Fibroblast of lung (primary cell): ENCODE measurements at regions not wholly inside any gene's neighbourhood (a gene's known extent, or its start where the extent isn't known, plus 50 kb on each side); places are given as distances from the start of the nearest gene placed in this dataset.

ENCODE experiments used
- DNase-seq, 2 donors: peaks; one replicate each; pipeline versions ENCODE4 v3.0.0 to v3.0.0-alpha.2; 2010; ENCODE audit warnings: low read depth in 2 of 2
- H2AFZ ChIP-seq: 2 replicates; pipeline ENCODE4 v1.5.1; 2012; ENCODE audit warnings: low read length, control low read depth, inconsistent platforms
- H3K27ac ChIP-seq: 2 replicates; pipeline ENCODE4 v1.5.1; 2011; ENCODE audit warnings: low read length, control low read depth; ENCODE audit not compliant: insufficient read depth
- H3K27me3 ChIP-seq: 2 replicates; pipeline ENCODE4 v1.5.1; 2011; ENCODE audit warnings: mild to moderate bottlenecking, low read length; ENCODE audit not compliant: control insufficient read depth, insufficient read depth
- H3K36me3 ChIP-seq: 2 replicates; pipeline ENCODE4 v1.5.1; 2011; ENCODE audit warnings: low read length; ENCODE audit not compliant: control insufficient read depth, insufficient read depth
- H3K4me1 ChIP-seq: 2 replicates; pipeline ENCODE4 v1.5.1; 2011; ENCODE audit warnings: low read length; ENCODE audit not compliant: control insufficient read depth, insufficient read depth; ENCODE audit errors: extremely low read depth
- H3K4me2 ChIP-seq: 2 replicates; pipeline ENCODE4 v1.5.1; 2011; ENCODE audit warnings: low read length, control low read depth; ENCODE audit not compliant: insufficient read depth; ENCODE audit errors: extremely low read depth
- H3K4me3 ChIP-seq, 4 experiments: fragments of 200-600 bp in 1 of 4; sonication (generic) in 1 of 4; replicated peaks in 1 of 4; 2 replicates each; pipeline ENCODE4 v1.5.1; 2011 to 2016; ENCODE audit warnings: low read length in 4 of 4, low read depth in 3 of 4, mild to moderate bottlenecking in 3 of 4, control low read depth in 2 of 4, inconsistent platforms in 1 of 4, mixed read lengths in 1 of 4; ENCODE audit not compliant: insufficient read depth in 1 of 4; ENCODE audit errors: control extremely low read depth in 1 of 4
- H3K79me2 ChIP-seq: 2 replicates; pipeline ENCODE4 v1.5.1; 2012; ENCODE audit warnings: mild to moderate bottlenecking, low read length, inconsistent platforms; ENCODE audit not compliant: control insufficient read depth, insufficient read depth
- H3K9ac ChIP-seq: 2 replicates; pipeline ENCODE4 v1.5.1; 2011; ENCODE audit warnings: mild to moderate bottlenecking, low read length, control low read depth; ENCODE audit not compliant: insufficient read depth
- H3K9me3 ChIP-seq: 2 replicates; pipeline ENCODE4 v1.5.1; 2012; ENCODE audit warnings: low read depth, low read length; ENCODE audit not compliant: control insufficient read depth, insufficient read depth
- H4K20me1 ChIP-seq: 2 replicates; pipeline ENCODE4 v1.5.1; 2011; ENCODE audit warnings: low read length; ENCODE audit not compliant: control insufficient read depth, insufficient read depth; ENCODE audit errors: extremely low read depth
- EZH2 ChIP-seq: IDR thresholded peaks from 2 replicates; pipeline ENCODE4 v1.5.1; 2012; ENCODE audit warnings: low read length, control low read depth, mild to moderate bottlenecking; ENCODE audit errors: missing control alignments
- TF ChIP-seq, protein P1 (sequence below), 2 donors: IDR thresholded peaks in 1 of 2; conservative IDR thresholded peaks in 1 of 2; 1 replicate in 1 of 2; 2 replicates in 1 of 2; pipeline ENCODE4 v1.5.1; 2011 to 2012; ENCODE audit warnings: low read length in 2 of 2, control low read depth in 1 of 2, inconsistent platforms in 1 of 2, low read depth in 1 of 2, mild to moderate bottlenecking in 1 of 2

DNA sequence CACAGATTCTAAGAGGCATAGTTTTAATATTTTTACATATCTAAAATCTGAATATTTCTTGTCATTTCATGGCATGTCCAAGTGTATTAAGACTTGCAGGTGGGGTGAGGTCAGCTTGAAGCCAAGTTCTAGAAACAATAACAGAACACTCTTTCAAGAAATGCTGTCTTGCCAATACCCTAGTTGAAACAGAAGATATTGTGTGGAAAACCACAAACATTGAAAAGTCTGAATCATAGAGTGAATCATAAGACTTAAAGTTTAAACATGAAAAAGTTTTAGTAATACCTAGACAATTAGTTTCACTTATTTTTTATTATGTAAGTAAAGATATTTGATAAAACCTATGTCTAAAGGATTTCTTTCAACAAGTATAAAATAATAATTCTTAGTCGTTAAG, 191.5 kb upstream of the CAND1 start:
- TF ChIP-seq, protein P1, sequence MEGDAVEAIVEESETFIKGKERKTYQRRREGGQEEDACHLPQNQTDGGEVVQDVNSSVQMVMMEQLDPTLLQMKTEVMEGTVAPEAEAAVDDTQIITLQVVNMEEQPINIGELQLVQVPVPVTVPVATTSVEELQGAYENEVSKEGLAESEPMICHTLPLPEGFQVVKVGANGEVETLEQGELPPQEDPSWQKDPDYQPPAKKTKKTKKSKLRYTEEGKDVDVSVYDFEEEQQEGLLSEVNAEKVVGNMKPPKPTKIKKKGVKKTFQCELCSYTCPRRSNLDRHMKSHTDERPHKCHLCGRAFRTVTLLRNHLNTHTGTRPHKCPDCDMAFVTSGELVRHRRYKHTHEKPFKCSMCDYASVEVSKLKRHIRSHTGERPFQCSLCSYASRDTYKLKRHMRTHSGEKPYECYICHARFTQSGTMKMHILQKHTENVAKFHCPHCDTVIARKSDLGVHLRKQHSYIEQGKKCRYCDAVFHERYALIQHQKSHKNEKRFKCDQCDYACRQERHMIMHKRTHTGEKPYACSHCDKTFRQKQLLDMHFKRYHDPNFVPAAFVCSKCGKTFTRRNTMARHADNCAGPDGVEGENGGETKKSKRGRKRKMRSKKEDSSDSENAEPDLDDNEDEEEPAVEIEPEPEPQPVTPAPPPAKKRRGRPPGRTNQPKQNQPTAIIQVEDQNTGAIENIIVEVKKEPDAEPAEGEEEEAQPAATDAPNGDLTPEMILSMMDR (conservative IDR thresholded peaks at IDR 0.05 in 1 of 2, IDR thresholded peaks at IDR 0.05 in 1 of 2; ENCODE audit: low read depth in 1 of 2, low read length in 2 of 2): no peak
- TF ChIP-seq EZH2: no peak
- no peak overlapping the region for H3K4me3 ChIP-seq
- no peaks in the 10 kb centered on the region for H3K4me1 ChIP-seq
- no peaks in the 10 kb centered on the region for H3K27me3 ChIP-seq
- no peak overlapping the region for H3K27ac ChIP-seq
- no peak overlapping the region for H3K9ac ChIP-seq
- H3K79me2 ChIP-seq: no peaks in the 10 kb centered on the region
- H2AFZ ChIP-seq: no peak overlapping the region
- no peaks in the 10 kb centered on the region for H3K36me3 ChIP-seq
- H4K20me1 ChIP-seq: no peaks in the 10 kb centered on the region
- H3K9me3 ChIP-seq: no peaks in the 10 kb centered on the region
- DNase-seq: peak; percentile 5 to 90
- H3K4me2 ChIP-seq: no peak overlapping the region

DNA sequence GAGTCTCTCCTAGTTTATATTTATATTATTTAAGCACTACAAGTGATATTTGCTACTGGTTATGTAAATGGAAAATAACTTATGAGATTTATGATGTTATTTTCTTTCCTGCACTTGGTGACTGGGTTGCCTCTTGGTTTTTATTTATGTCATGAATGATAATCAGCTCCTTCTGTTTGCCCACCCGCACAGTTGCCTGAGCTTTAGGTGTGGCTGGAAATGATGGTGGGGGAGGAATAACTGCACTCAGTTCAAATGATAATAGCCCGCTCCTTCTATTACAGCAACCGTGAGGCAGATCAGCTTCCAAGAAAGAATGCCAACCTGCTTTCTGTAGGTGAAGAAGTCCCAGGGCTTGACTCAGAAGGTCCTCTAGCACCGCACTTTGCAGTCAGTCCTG, 190.2 kb upstream of the CAND1 start:
- no peak for DNase-seq

DNA sequence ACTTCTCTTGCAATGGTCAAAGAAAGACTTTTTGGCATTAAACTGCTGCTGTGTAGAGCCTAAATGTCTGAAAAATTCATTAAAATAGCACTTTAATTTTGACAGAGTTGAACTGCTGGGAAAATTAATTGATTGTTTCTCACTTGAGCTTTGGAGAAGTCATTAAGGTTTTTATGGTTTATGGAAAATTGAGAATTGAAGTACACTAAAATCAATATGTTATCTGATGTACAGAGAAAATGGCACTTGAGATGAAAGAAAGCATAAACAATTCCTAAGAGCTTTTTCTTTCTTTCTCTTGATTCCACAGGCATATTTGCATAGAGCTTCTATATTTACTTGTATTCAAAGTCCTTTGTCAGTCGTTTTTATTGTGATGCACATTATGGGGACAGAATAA, 188.5 kb upstream of the CAND1 start:
- Histone ChIP-seq H3K27me3 (no peaks in the 10 kb centered on the region), H3K79me2 (no peaks in the 10 kb centered on the region), H3K27ac (no peak overlapping the region), H3K36me3 (no peaks in the 10 kb centered on the region), H3K9ac (no peak overlapping the region), H3K4me3 (no peak overlapping the region), H2AFZ (no peak overlapping the region), H3K9me3 (no peaks in the 10 kb centered on the region), H3K4me2 (no peak overlapping the region), H4K20me1 (no peaks in the 10 kb centered on the region), H3K4me1 (no peaks in the 10 kb centered on the region)
- DNase-seq: no peak
- TF ChIP-seq, protein P1 (conservative IDR thresholded peaks at IDR 0.05 in 1 of 2, IDR thresholded peaks at IDR 0.05 in 1 of 2; ENCODE audit: low read depth in 1 of 2, low read length in 2 of 2): no peak
- no peak for TF ChIP-seq EZH2

More for the DNA sequence above, 190.2 kb upstream of the CAND1 start:
- Histone ChIP-seq H4K20me1 (no peaks in the 10 kb centered on the region), H3K9ac (no peak overlapping the region), H2AFZ (no peak overlapping the region), H3K4me2 (no peak overlapping the region), H3K36me3 (no peaks in the 10 kb centered on the region), H3K9me3 (no peaks in the 10 kb centered on the region), H3K4me3 (no peak overlapping the region), H3K79me2 (no peaks in the 10 kb centered on the region), H3K27ac (no peak overlapping the region), H3K4me1 (no peaks in the 10 kb centered on the region), H3K27me3 (no peaks in the 10 kb centered on the region)
- no peak for TF ChIP-seq EZH2
- TF ChIP-seq, protein P1 (conservative IDR thresholded peaks at IDR 0.05 in 1 of 2, IDR thresholded peaks at IDR 0.05 in 1 of 2; ENCODE audit: low read depth in 1 of 2, low read length in 2 of 2): no peak
